SK-N-MC (cell line): ENCODE measurements at regions not wholly inside any gene's neighbourhood (a gene's known extent, or its start where the extent isn't known, plus 50 kb on each side); places are given as distances from the start of the nearest gene placed in this dataset.

Experiments used
- DNase-seq: peaks from one replicate; pipeline ENCODE4 v3.0.0-alpha.2; 2011; ENCODE audit warnings: low read depth, low spot score
- H3K27ac ChIP-seq: fragments of 200-600 bp; sonication (generic); 2 replicates; pipeline ENCODE4 v1.5.1; 2016; ENCODE audit warnings: mixed run types
- H3K36me3 ChIP-seq: fragments of 200-600 bp; sonication (generic); 2 replicates; pipeline ENCODE4 v1.6.1; 2017; ENCODE audit warnings: antibody characterized with exemption, low read length, mixed read lengths; ENCODE audit not compliant: insufficient read depth
- H3K4me3 ChIP-seq: fragments of 200-600 bp; sonication (generic); 2 replicates; pipeline ENCODE4 v1.5.1; 2016
- H3K9ac ChIP-seq: fragments of 200-600 bp; sonication (generic); 2 replicates; pipeline ENCODE4 v1.8.0; 2017; ENCODE audit warnings: mixed run types, mixed read lengths; ENCODE audit not compliant: insufficient read length
- H3K9me3 ChIP-seq: fragments of 200-600 bp; sonication (generic); 2 replicates; pipeline ENCODE4 v1.6.1; 2017; ENCODE audit warnings: low read depth, mild to moderate bottlenecking, antibody characterized with exemption, low read length, moderate library complexity, mixed read lengths
- EZH2 ChIP-seq: fragments of 200-600 bp; sonication (generic); IDR thresholded peaks from one replicate; pipeline ENCODE4 v1.6.1; 2017; ENCODE audit warnings: antibody characterized with exemption
- FOXP2 ChIP-seq: optimal IDR thresholded peaks from 2 replicates; pipeline ENCODE3; 2011; ENCODE audit warnings: mild to moderate bottlenecking, moderate library complexity; ENCODE audit not compliant: insufficient read depth; ENCODE audit errors: extremely low read length, control extremely low read depth
- POLR2AphosphoS5 ChIP-seq: IDR thresholded peaks from 2 replicates; pipeline ENCODE4 v1.6.1; 2012; ENCODE audit warnings: mild to moderate bottlenecking, low read depth, low read length, borderline replicate concordance

DNA sequence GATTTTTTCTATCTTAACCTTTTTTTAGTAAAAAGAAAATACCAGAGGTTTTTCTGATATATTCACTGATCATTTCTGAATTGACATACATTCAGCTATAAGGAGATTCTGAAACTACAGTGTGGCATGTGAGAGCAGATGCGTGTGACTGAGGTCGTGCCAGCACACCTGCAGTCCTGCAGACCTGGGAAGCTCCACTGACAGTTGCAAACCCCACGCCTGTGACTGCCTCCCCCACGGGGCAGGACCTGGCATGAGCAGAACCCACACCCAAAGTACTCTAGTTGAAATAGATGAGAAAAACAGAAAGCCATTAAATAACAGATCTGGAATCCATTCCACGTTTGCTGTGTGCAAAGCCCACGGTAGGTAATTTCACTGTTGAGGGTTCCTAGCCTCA is 80.7 kb downstream of the TEX29 start:
- no peak overlapping the region for H3K9ac ChIP-seq
- no peaks in the 10 kb centered on the region for H3K36me3 ChIP-seq
- TF ChIP-seq FOXP2 (no peak), POLR2AphosphoS5 (no peak), EZH2 (no peak)
- H3K9me3 ChIP-seq = no peaks in the 10 kb centered on the region
- H3K4me3 ChIP-seq = no peak overlapping the region
- no peak overlapping the region for H3K27ac ChIP-seq
- no peak for DNase-seq

GRCh38 chr13:111401755-111402154 is 81.3 kb downstream of the TEX29 start:
- H3K9ac ChIP-seq = no peak overlapping the region
- no peaks in the 10 kb centered on the region for H3K36me3 ChIP-seq
- H3K9me3 ChIP-seq = no peaks in the 10 kb centered on the region
- no peak overlapping the region for H3K27ac ChIP-seq
- TF ChIP-seq POLR2AphosphoS5 (no peak), EZH2 (no peak), FOXP2 (no peak)
- no peak for DNase-seq
- no peak overlapping the region for H3K4me3 ChIP-seq

- Histone ChIP-seq H3K4me3 (no peak overlapping the region), H3K9me3 (no peaks in the 10 kb centered on the region), H3K36me3 (no peaks in the 10 kb centered on the region), H3K27ac (no peak overlapping the region), H3K9ac (no peak overlapping the region)
- TF ChIP-seq FOXP2 = no peak
- no peak for TF ChIP-seq POLR2AphosphoS5
- TF ChIP-seq EZH2 = no peak
- DNase-seq = no peak
These were observed 82.0 kb downstream of the TEX29 start for GRCh38 chr13:111402441-111402840.

DNA sequence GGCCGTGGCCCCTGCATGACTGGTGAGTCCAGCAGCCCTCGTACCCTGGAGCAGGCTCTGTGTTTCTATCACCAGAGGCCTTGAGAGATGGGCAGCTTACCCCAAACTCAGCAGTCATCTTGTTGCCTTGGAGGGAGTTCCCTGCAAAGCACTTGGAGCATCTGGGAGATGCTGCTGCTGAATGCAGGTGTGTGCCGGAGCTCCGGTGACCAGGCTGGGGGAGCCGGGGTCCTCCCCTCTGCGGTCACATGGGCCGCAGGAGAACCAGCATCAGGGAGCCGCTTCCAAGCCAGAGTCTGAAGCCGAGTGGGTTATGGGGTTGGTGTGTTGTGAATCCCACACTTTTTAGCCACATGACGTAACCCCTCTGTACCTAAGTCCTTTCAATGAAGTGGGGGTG is 82.8 kb downstream of the TEX29 start:
- TF ChIP-seq EZH2 (no peak), FOXP2 (no peak), POLR2AphosphoS5 (no peak)
- no peak overlapping the region for H3K27ac ChIP-seq
- no peaks in the 10 kb centered on the region for H3K9me3 ChIP-seq
- H3K9ac ChIP-seq = no peak overlapping the region
- H3K36me3 ChIP-seq = no peaks in the 10 kb centered on the region
- DNase-seq = no peak
- no peak overlapping the region for H3K4me3 ChIP-seq

DNA sequence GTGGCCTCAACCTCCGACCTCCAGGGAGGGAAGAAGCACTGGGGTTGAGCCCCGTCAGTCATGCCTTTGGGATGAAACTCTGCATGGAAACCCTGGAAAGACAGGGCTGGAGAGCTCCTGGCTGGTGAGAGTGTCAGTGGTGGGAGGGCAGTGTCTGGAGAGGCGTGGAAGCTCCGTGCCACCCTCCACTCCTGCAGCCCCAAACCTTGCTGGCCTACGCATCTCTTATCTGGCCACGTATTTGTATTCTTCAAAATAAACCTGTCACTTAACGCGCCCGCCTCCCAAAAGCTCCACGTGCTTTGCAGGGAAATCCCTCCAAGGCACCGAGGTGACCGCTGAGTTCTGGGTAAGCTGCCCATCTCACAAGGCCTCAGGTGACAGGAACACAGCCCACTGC is 84.3 kb downstream of the TEX29 start:
- no peaks in the 10 kb centered on the region for H3K36me3 ChIP-seq
- no peak overlapping the region for H3K9ac ChIP-seq
- H3K27ac ChIP-seq = no peak overlapping the region
- no peaks in the 10 kb centered on the region for H3K9me3 ChIP-seq
- no peak for DNase-seq
- no peak for TF ChIP-seq POLR2AphosphoS5
- no peak for TF ChIP-seq EZH2
- no peak for TF ChIP-seq FOXP2
- H3K4me3 ChIP-seq = no peak overlapping the region

DNA sequence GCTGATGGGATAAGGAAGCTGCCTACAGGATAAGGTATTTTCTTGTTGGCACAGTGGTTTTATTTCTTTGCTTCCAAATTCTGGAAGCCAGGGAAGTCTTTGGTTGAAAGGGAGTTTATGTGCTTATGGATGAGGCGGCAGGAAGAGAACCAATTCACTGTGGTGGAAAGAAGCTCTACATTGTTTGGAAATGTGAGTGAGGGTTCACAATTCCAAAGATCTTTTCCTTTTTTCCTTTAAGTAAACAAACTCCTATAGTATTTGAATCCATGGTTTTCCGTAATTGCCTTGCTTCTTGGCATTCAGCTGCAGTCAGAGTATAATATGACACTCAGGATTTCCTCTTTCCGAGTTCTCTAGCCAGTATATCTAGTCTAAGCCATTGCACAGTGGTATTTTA is 86.2 kb downstream of the TEX29 start:
- no peak overlapping the region for H3K4me3 ChIP-seq
- no peak overlapping the region for H3K9ac ChIP-seq
- no peaks in the 10 kb centered on the region for H3K9me3 ChIP-seq
- no peak for DNase-seq
- H3K36me3 ChIP-seq = no peaks in the 10 kb centered on the region
- no peak overlapping the region for H3K27ac ChIP-seq
- TF ChIP-seq POLR2AphosphoS5 (no peak), FOXP2 (no peak), EZH2 (no peak)

- Histone ChIP-seq H3K4me3 (no peak overlapping the region), H3K36me3 (no peaks in the 10 kb centered on the region), H3K9me3 (no peaks in the 10 kb centered on the region), H3K27ac (no peak overlapping the region), H3K9ac (no peak overlapping the region)
- DNase-seq = no peak
- TF ChIP-seq EZH2 (no peak), FOXP2 (no peak), POLR2AphosphoS5 (no peak)
These were observed 87.1 kb downstream of the TEX29 start for GRCh38 chr13:111407381-111408131.

DNA sequence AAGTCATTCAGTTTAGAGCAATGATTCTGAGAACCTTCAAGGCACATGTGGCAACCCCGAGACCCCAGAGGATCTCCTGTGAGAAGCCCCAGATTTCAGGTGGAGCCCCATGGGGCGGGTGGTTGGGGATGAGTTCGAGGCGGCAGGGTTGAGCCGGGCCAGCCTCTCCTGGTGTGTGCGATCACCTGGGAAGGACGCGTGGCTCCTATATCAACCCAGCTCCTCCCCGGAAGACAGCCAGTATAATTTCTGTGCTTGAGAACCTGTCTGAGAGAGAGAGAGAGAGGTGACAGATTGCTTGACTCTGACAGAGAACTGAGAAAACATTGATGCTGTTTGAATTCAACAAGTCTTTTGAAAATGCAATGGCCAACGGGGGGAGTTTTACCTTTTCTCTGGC is 89.0 kb downstream of the TEX29 start:
- no peaks in the 10 kb centered on the region for H3K9me3 ChIP-seq
- H3K4me3 ChIP-seq = no peak overlapping the region
- H3K9ac ChIP-seq = no peak overlapping the region
- DNase-seq = no peak
- TF ChIP-seq EZH2 (no peak), FOXP2 (no peak), POLR2AphosphoS5 (no peak)
- no peaks in the 10 kb centered on the region for H3K36me3 ChIP-seq
- H3K27ac ChIP-seq = no peak overlapping the region

DNA sequence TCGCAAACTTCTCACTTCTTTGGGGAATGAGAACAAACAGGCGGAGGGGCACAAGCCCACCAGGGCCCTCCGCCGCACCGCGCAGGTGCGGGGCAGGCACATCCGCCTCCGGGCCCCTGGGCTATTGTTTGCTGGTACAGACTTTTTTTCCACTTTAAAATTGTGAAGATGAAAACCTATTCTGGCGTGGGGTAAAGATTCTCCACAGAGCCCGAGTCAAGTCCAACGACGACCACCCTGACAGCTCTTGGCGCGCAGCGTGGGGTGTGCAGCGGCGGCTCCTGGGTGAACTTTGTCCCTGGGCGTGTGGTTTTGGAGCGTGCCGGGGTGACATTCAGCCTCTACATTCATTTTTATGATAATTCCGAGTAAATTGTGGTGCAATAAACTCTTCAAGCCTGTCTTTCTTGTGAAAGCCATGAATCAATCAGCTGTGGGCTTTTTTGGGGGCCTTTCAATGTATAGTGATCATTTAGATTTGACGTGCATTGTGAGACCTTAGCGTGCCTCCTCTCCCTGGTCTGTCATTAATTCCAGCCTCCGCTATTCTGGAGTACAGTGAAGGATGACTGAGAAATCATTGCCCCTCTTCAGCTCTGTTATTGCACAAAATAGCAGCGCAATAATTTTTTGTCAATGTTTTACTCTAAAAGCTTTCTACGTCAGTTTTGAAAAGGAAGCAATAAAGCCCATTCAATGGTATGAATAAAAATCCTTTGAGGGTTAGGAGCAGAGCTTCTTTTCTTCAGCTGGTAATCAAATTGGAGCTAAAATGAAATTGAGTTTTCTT is 90.0 kb downstream of the TEX29 start:
- H3K9me3 ChIP-seq = no peaks in the 10 kb centered on the region
- H3K4me3 ChIP-seq = no peak overlapping the region
- TF ChIP-seq POLR2AphosphoS5 = no peak
- TF ChIP-seq EZH2 = no peak
- TF ChIP-seq FOXP2 = no peak
- no peak for DNase-seq
- no peaks in the 10 kb centered on the region for H3K36me3 ChIP-seq
- H3K9ac ChIP-seq = no peak overlapping the region
- no peak overlapping the region for H3K27ac ChIP-seq
